GM18861 (cell line): ENCODE measurements at regions not wholly inside any gene's neighbourhood (a gene's known extent, or its start where the extent isn't known, plus 50 kb on each side); places are given as distances from the start of the nearest gene placed in this dataset.
"Not testable (repeated sequence)": the region's sequence is repeated elsewhere in the genome, so short reads cannot be mapped to it uniquely, and the experiment has no call there.

Source experiments
- ATAC-seq: cut with Tn5 transposase; IDR thresholded peaks from one replicate; pipeline ENCODE4 v1.9.1; 2021; ENCODE audit not compliant: unreplicated experiment

GRCh38 chr7:106583706-106584690 lies 77.0 kb downstream of the CCDC71L start:
- ATAC-seq, result no peak

GRCh38 chr7:106583100-106583499 lies 77.9 kb downstream of the CCDC71L start:
- no peak for ATAC-seq

GRCh38 chr7:106582365-106582764 lies 78.6 kb downstream of the CCDC71L start:
- no peak for ATAC-seq

GRCh38 chr7:106579086-106579485 lies 81.9 kb downstream of the CCDC71L start:
- ATAC-seq, result not testable (repeated sequence)

- ATAC-seq, result no peak
Observed at GRCh38 chr7:106575138-106575823, 85.7 kb downstream of the CCDC71L start.

DNA sequence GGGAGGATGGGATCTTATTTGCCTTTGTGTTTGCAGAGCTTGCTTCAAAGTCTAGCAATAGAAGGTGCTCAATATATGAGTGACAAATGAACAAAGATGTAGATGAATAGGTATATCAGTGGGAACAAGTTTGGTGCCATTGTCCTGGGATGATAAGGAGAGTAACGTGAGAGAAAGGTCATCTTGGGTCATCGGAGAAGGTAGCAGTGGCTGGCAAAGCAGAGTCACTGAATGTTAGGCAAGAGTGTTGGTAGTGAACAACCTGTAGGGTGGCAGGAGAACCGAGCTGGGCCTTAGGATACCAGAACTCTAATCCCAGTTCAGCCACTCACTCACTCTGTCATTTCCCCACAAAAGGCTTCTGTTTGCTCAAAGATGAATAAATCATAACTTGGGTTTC lies 87.2 kb downstream of the CCDC71L start:
- ATAC-seq, result no peak

DNA sequence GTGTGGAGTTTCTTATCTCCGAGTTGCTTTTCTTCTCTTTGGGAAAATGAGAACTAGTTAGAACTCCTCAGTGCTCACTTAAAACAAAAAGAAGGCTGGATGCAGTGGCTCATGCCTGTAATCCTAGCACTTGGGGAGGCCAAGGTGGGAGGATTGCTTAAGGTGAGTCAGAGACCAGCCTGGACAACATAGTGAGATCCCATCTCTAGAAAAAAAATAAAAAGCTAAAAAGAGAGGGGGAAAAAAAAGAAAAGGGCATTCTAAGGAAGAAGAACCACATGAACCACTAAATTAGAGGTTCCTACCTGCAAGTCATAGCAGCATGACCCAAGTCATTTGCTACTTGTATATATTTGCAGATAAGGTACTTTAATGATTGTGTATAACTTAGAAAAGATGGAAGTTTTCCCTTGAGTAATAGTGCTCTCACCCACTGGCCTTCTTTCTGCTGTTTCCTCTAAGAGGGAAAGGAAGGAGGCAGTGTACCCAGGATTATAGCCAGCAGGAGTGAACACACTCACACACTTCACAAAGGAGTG lies 87.8 kb downstream of the CCDC71L start:
- no peak for ATAC-seq

GRCh38 chr7:106572394-106573124 lies 88.4 kb downstream of the CCDC71L start:
- no peak for ATAC-seq

- no peak for ATAC-seq
Observed at GRCh38 chr7:106571563-106571962, 89.4 kb downstream of the CCDC71L start.

- no peak for ATAC-seq
Observed at GRCh38 chr7:106570948-106571418, 90.0 kb downstream of the CCDC71L start.

DNA sequence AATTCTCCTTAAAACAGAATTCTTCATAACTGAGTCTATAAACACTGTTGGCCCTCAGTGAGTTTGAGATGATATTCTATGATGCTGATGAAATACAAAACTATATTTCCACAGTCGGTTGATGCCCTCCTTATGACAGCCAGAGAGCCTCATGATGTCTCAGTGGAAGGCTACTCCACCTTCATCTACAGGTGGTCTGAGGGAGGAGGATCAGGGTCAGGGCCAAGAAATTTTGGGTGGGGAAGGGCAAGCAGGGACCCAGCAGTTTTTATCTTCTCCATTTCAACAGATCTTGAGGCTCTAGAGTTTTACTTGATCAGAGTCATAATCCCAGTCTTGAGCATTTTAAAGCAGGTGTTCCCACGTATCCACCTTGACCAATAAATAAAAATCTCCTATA lies 90.8 kb downstream of the CCDC71L start:
- no peak for ATAC-seq

GRCh38 chr7:106569500-106569929 lies 91.4 kb downstream of the CCDC71L start:
- no peak for ATAC-seq

DNA sequence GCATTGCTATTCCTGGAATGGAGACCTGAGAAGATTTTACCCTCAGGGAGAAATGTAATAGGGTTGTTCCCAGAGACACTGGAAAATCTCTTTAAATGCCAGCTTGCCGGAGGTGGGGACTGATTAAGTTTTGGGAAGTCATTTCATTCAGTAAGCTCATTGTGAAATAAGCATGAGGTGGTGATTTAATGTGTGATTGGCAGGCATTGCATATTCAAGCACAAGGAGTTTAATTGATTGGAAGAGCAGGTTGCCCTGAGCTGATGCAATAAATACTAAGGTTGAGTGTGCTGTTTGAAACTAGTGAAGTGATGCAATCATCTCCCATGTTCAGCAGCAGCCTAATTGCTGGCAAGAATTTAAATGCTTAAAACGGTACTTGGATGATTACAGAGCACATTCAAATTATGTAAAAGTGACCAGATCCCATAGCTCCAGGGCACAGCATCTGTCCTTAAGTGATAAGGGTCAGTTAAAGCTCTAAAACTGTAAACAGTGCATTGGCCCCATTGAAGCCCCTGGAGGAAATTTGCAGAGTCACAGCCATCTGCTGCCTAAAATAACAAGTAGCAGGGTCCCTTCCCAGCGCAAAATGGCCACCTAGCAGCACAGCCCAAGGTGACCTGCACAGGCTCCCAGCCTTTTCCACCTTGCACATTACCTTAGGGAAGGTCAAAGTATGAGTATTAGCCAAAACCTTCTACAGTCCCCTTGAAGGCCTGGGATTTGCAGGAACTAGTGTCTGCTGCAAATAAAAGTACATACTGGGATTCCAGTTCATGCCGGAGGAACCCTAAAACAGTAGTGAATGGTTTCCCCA lies 92.1 kb downstream of the CCDC71L start:
- no peak for ATAC-seq

DNA sequence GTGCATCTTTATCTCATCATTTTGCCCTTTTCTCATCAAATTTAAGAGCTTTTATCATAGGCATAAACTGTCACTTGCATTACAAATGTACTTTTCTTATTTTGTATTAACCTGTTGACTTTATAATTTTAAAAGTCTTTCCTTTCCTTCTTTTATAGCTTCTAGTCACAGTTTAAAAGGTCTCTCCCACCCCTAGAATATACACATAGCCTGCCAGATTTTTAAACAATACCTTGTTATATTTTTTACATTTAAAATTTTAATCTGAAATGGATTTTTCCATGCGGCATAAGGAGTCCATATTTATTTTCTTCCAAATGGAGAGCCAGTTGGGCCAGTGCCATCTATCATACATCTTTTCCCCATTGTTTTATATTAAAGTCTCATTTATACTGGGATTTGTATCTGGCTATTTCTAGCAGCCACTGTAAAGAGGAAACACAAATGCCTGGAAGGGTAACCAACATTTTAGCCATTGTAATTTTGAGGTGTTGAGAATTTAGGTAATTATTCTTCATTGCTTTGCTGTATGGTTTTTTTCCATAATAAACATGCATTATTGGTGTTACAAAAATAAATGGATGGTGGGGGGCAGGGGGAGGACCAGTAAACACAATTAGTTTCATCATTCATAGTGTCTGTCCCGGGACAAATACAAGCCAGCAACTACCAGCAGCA lies 92.8 kb downstream of the CCDC71L start:
- no peak for ATAC-seq

DNA sequence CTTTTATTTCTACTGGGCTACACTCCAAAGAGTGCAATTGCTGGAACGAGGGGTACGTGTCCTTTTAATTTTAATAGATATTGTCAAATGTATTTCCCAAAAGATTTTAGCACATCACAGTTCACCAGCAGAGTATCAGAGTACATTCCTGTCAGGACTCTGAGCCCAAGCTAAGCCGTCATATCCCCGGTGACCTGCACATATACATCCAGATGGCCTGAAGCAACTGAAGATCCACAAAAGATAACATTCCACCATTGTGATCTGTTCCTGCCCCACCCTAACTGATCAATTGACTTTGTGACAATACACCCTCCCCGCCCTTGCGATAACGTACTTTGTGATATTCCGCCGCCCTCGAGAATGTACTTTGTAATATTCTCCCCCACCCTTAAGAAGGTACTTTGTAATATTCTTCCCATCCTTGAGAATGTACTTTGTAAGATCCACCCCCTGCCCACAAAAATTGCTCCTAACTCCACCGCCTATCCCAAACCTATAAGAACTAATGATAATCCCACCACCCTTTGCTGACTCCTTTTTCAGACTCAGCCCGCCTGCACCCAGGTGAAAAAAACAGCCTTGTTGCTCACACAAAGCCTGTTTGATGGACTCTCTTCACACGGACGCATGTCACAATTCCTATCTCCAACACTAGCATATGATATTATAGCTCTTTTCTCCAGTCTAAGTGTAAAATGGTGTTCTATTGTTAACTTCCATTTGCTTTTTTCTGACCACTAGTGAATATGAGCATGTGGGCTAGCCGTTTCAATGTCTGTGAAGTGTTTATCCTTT lies 93.6 kb downstream of the CCDC71L start:
- not testable (repeated sequence) for ATAC-seq

DNA sequence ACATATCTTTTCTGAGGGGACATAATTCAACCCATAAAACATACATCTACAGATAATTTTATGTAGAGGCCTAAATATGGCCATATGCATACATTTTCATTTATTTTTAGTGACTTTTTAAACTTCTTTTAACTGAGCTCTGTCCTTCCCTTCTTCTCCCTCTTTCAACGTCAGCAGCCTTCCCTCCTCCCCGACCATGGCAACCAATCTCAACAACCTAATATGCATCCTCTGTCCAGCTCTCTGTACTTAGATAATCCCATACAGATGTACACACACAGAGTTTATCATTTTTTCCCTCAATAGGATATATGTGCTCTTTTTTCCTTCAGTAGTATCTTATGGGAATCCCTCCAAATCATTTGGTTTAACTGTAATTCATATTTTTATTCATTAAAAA lies 94.3 kb downstream of the CCDC71L start:
- no peak for ATAC-seq

DNA sequence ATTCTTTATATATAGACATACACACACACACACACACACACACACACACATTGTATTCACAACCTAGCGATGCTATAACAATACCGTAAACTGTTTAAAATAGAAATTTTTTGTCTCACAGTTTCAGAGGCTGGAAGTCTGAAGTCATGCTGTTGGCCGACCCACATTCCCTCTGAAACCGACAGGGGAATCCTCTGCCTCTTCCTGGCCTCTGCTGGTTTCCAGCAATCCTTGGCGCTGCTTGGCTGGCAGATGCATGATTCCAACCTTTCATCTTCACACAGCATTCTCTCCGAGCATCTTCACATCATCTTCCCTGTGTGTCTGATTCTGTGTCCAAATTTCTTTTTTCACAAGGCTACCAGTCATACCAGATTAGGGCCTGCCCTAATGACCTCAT lies 94.8 kb downstream of the CCDC71L start:
- no peak for ATAC-seq

DNA sequence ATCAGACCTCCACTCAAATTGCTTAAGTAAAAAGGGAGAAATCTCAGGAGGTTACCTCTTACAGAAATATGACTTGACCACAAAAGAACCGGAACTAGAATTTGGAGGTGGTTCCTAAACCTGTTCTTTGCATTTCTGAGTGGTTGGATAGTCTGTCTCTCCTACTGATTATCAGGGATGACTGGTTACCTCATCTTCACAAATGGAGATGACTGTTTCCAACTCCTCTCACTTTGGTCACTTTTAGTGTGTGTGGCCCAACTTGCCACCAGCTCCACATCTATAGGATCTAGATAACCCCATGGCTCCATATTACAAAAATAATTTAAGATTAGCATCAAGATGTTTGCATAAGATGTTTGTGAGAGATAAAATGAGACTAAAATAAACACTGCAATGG lies 95.5 kb downstream of the CCDC71L start:
- ATAC-seq, result no peak
